Esophagus (tissue), 2 donors: ENCODE measurements at regions not wholly inside any gene's neighbourhood (a gene's known extent, or its start where the extent isn't known, plus 50 kb on each side); places are given as distances from the start of the nearest gene placed in this dataset.

ENCODE experiments used
- H3K27ac ChIP-seq, 2 donors: one replicate each; pipeline ENCODE4 v1.5.1; 2013; ENCODE audit warnings: low read depth in 2 of 2, mild to moderate bottlenecking in 2 of 2, inconsistent platforms in 1 of 2, low read length in 1 of 2, moderate library complexity in 1 of 2
- H3K27me3 ChIP-seq, 2 donors: one replicate each; pipeline ENCODE4 v1.6.1; 2013; ENCODE audit warnings: low read length in 2 of 2, control low read depth in 1 of 2, mild to moderate bottlenecking in 1 of 2; ENCODE audit not compliant: insufficient read depth in 2 of 2, control insufficient read depth in 1 of 2
- H3K36me3 ChIP-seq, 2 donors: one replicate each; pipeline ENCODE4 v1.6.1; 2013; ENCODE audit warnings: low read length in 1 of 2; ENCODE audit not compliant: control insufficient read depth in 2 of 2, insufficient read depth in 2 of 2
- H3K4me1 ChIP-seq, 2 donors: one replicate each; pipeline ENCODE4 v1.6.1; 2013; ENCODE audit warnings: low read length in 1 of 2; ENCODE audit not compliant: control insufficient read depth in 2 of 2, insufficient read depth in 2 of 2
- H3K4me3 ChIP-seq, 2 donors: one replicate each; pipeline ENCODE4 v1.5.1; 2013; ENCODE audit warnings: low read length in 2 of 2, mild to moderate bottlenecking in 2 of 2, low read depth in 1 of 2, moderate library complexity in 1 of 2
- H3K9me3 ChIP-seq, 2 donors: one replicate each; pipeline ENCODE4 v1.6.1; 2013; ENCODE audit warnings: mild to moderate bottlenecking in 2 of 2, low read depth in 1 of 2, low read length in 1 of 2, moderate library complexity in 1 of 2; ENCODE audit not compliant: control insufficient read depth in 2 of 2, insufficient read depth in 1 of 2
- WGBS, 2 donors: extraction: QIAGEN DNeasy Blood & Tissue Kit; methylation state at CpG; one replicate each; pipeline ENCODE4 v1.1.7; 2013; 5-methylcytosine and 5-hydroxymethylcytosine counted together
- donor health status: healthy with polysubstance abuse.
- donor health status: Bipolar disorder and iron deficiency.

- no peaks in the 10 kb centered on the region for H3K36me3 ChIP-seq
- WGBS, 2 donors = 82 to 89% methylated on average over 6 of the region's 6 CpGs
Observed at GRCh38 chr3:64983583-64984359, 296.0 kb upstream of the ADAMTS9 start.

GRCh38 chr3:64977308-64978100 lies 289.7 kb upstream of the ADAMTS9 start:
- Histone ChIP-seq H3K27me3 (no peaks in the 10 kb centered on the region), H3K36me3 (peaks cover 0 to 2% of the 10 kb centered on the region in 2 donors), H3K27ac (no peak overlapping the region), H3K9me3 (no peaks in the 10 kb centered on the region), H3K4me3 (no peak overlapping the region), H3K4me1 (no peaks in the 10 kb centered on the region)
- WGBS, 2 donors = 73 to 77% methylated on average over 8 of the region's 8 CpGs

More at GRCh38 chr3:64983583-64984359, 296.0 kb upstream of the ADAMTS9 start:
- H3K9me3 ChIP-seq = no peaks in the 10 kb centered on the region
- H3K4me1 ChIP-seq = no peaks in the 10 kb centered on the region
- H3K27me3 ChIP-seq = no peaks in the 10 kb centered on the region
- H3K27ac ChIP-seq = no peak overlapping the region
- no peak overlapping the region for H3K4me3 ChIP-seq

- H3K4me3 ChIP-seq = no peak overlapping the region
- no peaks in the 10 kb centered on the region for H3K9me3 ChIP-seq
- peaks cover 0 to 2% of the 10 kb centered on the region in 2 donors for H3K36me3 ChIP-seq
- no peaks in the 10 kb centered on the region for H3K4me1 ChIP-seq
- H3K27me3 ChIP-seq = no peaks in the 10 kb centered on the region
- 65 to 67% methylated on average over 4 of the region's 4 CpGs for WGBS, 2 donors
- no peak overlapping the region for H3K27ac ChIP-seq
Observed at GRCh38 chr3:64976456-64976855, 288.7 kb upstream of the ADAMTS9 start.

- H3K9me3 ChIP-seq = no peaks in the 10 kb centered on the region
- WGBS, 2 donors = 44 to 58% methylated on average over 2 of the region's 2 CpGs
- H3K4me3 ChIP-seq = no peak overlapping the region
- H3K27ac ChIP-seq = no peak overlapping the region
- peaks cover 0 to 2% of the 10 kb centered on the region in 2 donors for H3K36me3 ChIP-seq
- H3K4me1 ChIP-seq = no peaks in the 10 kb centered on the region
- H3K27me3 ChIP-seq = no peaks in the 10 kb centered on the region
Observed at GRCh38 chr3:64975147-64975546, 287.3 kb upstream of the ADAMTS9 start.

GRCh38 chr3:64974401-64974800 lies 286.6 kb upstream of the ADAMTS9 start:
- H3K27ac ChIP-seq = no peak overlapping the region
- no peaks in the 10 kb centered on the region for H3K27me3 ChIP-seq
- H3K36me3 ChIP-seq = peaks cover 0 to 2% of the 10 kb centered on the region in 2 donors
- H3K9me3 ChIP-seq = no peaks in the 10 kb centered on the region
- H3K4me3 ChIP-seq = no peak overlapping the region
- H3K4me1 ChIP-seq = no peaks in the 10 kb centered on the region
- 84 to 85% methylated on average over 5 of the region's 5 CpGs for WGBS, 2 donors

DNA sequence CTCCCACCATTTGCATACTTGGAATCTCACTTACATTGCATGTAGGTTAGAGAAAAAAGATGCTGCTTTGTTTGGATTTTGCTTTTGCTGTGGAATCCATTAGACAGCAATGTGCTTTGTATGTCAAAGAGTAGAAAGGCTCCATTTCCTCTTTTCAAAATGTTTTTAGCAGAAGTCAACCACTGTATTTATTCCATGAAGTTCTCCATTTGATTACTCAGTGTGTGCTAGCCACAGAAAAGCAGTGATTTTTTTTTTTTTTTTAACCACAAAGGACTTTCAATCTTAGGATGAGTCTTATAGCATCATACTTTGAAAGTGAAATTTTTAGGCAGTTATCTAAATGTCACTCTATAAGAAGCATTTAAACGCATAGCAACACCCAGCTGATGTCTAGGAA lies 285.0 kb upstream of the ADAMTS9 start:
- Histone ChIP-seq H3K9me3 (no peaks in the 10 kb centered on the region), H3K27me3 (no peaks in the 10 kb centered on the region), H3K4me1 (no peaks in the 10 kb centered on the region), H3K4me3 (no peak overlapping the region), H3K27ac (no peak overlapping the region), H3K36me3 (peaks cover 0 to 2% of the 10 kb centered on the region in 2 donors)
- WGBS, 2 donors = 66 to 75% methylated on average over 1 of the region's 1 CpG

DNA sequence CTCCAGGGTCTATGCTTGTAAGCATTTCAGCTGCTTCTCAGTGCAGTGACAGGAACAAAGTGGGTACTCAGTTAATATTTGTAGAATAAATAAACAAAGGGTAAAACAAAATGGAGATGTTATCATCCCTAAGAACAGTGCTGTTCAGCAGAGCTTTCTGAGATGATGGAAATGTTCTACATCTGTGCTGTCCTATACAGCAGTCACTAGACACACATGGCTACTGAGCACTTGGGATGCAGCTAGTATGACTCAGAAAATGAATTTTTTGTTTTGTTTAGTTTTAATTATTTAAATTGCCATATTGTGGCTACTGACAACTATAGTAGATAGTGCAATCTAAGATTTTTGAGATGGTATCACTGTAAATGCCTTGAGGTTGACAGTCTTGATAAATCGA lies 283.8 kb upstream of the ADAMTS9 start:
- H3K27me3 ChIP-seq = no peaks in the 10 kb centered on the region
- no peaks in the 10 kb centered on the region for H3K4me1 ChIP-seq
- no peak overlapping the region for H3K4me3 ChIP-seq
- WGBS, 2 donors = 57 to 80% methylated on average over 1 of the region's 1 CpG
- H3K9me3 ChIP-seq = no peaks in the 10 kb centered on the region
- no peak overlapping the region for H3K27ac ChIP-seq
- H3K36me3 ChIP-seq = peaks cover 0 to 2% of the 10 kb centered on the region in 2 donors

DNA sequence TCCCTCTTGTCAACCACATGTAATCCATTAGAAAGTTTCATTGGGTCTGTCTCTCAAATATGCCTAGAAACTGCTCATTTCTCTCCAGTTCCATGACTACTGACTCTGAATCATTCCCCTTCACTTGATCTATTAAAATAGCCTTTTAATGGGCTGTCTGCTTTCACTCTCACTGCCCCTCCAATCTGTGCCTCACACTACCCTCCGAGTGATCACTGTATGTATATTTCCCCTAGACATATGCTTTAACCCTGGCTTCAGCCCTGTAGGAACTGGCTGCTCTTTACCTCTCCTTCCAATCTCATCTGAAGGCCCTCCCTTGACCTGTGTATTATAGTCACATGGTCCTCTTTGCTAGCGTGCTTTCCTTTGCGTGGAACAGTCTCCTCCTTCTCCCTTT lies 282.8 kb upstream of the ADAMTS9 start:
- Histone ChIP-seq H3K27me3 (no peaks in the 10 kb centered on the region), H3K36me3 (peaks cover 0 to 2% of the 10 kb centered on the region in 2 donors), H3K4me3 (no peak overlapping the region), H3K4me1 (no peaks in the 10 kb centered on the region), H3K9me3 (no peaks in the 10 kb centered on the region), H3K27ac (no peak overlapping the region)
- 89 to 96% methylated on average over 3 of the region's 3 CpGs for WGBS, 2 donors

DNA sequence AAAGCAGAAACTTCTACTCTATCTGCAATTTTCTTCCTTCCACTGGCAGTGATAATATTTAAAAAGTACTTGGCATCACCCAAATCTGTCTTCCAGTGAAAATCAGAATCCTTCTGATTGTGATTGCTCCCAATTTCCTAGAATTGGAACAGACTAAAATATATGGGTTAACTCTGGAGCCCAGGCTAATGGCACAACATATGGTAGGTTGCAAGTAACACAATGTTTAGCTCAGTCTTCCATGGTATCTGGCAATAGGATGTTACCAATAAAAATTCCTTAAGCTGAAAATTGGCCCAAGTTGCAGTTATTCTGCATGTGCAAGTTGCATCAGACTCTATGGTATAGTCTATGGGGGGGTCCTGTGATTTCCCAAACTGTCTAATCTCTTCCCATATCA lies 273.5 kb upstream of the ADAMTS9 start:
- no peaks in the 10 kb centered on the region for H3K36me3 ChIP-seq
- no peak overlapping the region for H3K27ac ChIP-seq
- no peaks in the 10 kb centered on the region for H3K27me3 ChIP-seq
- no peaks in the 10 kb centered on the region for H3K4me1 ChIP-seq
- no peak overlapping the region for H3K4me3 ChIP-seq
- H3K9me3 ChIP-seq = no peaks in the 10 kb centered on the region
